GM23248 (cell line): ENCODE measurements at regions not wholly inside any gene's neighbourhood (a gene's known extent, or its start where the extent isn't known, plus 50 kb on each side); places are given as distances from the start of the nearest gene placed in this dataset.

ENCODE experiments used
- EZH2 ChIP-seq: fragments of 200-600 bp; sonication (generic); IDR thresholded peaks from 2 replicates; pipeline ENCODE4 v1.6.1; 2018; ENCODE audit warnings: antibody characterized with exemption, mild to moderate bottlenecking; ENCODE audit not compliant: insufficient read depth, poor library complexity, severe bottlenecking
- EZH2phosphoT487 ChIP-seq: fragments of 200-600 bp; sonication (generic); IDR thresholded peaks from 2 replicates; pipeline ENCODE4 v1.6.1; 2018; ENCODE audit warnings: antibody characterized with exemption, moderate library complexity, mild to moderate bottlenecking, low read depth; ENCODE audit not compliant: insufficient read depth

DNA sequence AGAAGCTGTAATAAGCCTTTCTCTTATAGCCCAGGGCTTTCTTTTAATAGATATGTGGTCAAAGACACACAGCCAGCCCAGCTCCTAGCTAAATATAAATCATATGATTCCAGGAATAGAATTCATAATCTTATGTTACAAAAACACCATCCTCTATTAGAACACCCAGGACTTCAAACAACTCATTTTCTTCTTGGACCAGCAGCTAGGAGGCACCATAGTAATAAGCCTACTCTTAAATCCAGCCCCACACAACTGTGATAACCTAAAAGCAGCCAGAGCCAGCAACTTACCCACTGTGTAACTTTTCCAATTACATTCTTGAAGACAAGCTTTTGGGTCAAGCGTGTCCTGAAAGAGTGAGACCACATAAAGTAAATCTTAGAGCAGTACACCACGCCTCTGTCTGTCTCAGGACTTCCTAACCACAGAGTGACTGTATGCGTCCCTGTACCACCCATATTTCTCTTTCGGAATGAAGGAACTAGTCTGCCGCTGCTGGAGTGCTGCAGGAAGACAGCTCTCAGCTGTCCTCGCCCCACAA lies 223.8 kb downstream of the TLE1 start:
- no peak for TF ChIP-seq EZH2
- TF ChIP-seq EZH2phosphoT487, result no peak
